Kidney epithelial cell (primary cell): ENCODE measurements at regions not wholly inside any gene's neighbourhood (a gene's known extent, or its start where the extent isn't known, plus 50 kb on each side); places are given as distances from the start of the nearest gene placed in this dataset.

ENCODE experiments used
- DNase-seq: peaks from one replicate; pipeline ENCODE4 v3.0.0-alpha.2; 2010; ENCODE audit warnings: low read depth
- H3K27me3 ChIP-seq: 2 replicates; pipeline ENCODE4 v1.6.0; 2011; ENCODE audit warnings: low read length; ENCODE audit not compliant: control insufficient read depth, insufficient read depth
- H3K36me3 ChIP-seq: 2 replicates; pipeline ENCODE4 v1.5.1; 2011; ENCODE audit warnings: low read length; ENCODE audit not compliant: control insufficient read depth, insufficient read depth
- H3K4me3 ChIP-seq: 2 replicates; pipeline ENCODE4 v1.5.1; 2011; ENCODE audit warnings: low read depth, mild to moderate bottlenecking, control low read depth, low read length
- TF ChIP-seq, protein P1 (sequence below): IDR thresholded peaks from 2 replicates; pipeline ENCODE4 v1.5.1; 2011; ENCODE audit warnings: mild to moderate bottlenecking, moderate library complexity, low read length, control low read depth, inconsistent platforms; ENCODE audit not compliant: insufficient read depth, poor library complexity, severe bottlenecking

DNA sequence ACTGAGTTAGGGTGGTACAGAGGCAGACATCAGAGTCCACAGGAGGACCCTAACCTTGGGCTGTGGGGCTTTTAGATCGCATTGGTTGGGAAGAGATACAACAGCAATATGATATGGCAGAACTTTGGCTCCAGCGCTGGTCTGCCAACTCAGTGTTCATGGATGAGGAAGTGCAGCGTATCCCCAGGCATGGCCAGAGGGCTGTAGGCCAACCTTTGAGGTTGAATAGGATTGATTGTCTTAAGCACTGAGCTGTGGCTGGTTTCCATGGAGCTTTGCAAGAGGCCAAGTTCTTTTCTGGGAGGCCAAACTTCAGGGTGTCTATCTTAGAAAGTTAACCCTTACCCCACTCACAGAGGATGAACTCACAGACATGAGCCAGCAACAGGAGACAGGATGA, 144.1 kb upstream of the TMTC4 start:
- Histone ChIP-seq H3K36me3 (no peaks in the 10 kb centered on the region), H3K4me3 (no peak overlapping the region), H3K27me3 (no peaks in the 10 kb centered on the region)
- TF ChIP-seq, protein P1, sequence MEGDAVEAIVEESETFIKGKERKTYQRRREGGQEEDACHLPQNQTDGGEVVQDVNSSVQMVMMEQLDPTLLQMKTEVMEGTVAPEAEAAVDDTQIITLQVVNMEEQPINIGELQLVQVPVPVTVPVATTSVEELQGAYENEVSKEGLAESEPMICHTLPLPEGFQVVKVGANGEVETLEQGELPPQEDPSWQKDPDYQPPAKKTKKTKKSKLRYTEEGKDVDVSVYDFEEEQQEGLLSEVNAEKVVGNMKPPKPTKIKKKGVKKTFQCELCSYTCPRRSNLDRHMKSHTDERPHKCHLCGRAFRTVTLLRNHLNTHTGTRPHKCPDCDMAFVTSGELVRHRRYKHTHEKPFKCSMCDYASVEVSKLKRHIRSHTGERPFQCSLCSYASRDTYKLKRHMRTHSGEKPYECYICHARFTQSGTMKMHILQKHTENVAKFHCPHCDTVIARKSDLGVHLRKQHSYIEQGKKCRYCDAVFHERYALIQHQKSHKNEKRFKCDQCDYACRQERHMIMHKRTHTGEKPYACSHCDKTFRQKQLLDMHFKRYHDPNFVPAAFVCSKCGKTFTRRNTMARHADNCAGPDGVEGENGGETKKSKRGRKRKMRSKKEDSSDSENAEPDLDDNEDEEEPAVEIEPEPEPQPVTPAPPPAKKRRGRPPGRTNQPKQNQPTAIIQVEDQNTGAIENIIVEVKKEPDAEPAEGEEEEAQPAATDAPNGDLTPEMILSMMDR = no peak
- no peak for DNase-seq

DNA sequence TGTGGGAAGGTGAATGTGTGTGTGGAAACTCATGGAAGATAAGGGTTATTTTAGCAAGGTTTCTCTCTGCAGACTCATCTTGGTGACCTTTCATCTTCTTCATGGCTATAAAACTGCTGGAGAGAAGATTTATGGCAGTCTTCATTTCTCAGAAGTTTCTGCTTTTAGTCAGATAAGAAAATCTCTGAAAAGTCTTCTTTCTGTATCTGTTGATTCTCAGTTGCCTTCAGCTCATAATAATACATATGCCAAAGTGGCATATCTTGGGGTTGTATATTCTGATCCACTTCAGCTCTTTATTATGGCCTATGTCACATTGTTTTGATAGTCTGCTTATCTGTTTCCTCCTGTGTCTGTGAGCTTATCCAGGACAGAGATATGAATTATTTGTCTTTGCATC, 143.3 kb upstream of the TMTC4 start:
- Histone ChIP-seq H3K27me3 (no peaks in the 10 kb centered on the region), H3K4me3 (no peak overlapping the region), H3K36me3 (no peaks in the 10 kb centered on the region)
- TF ChIP-seq, protein P1 = no peak
- no peak for DNase-seq

- no peak for DNase-seq
These were observed 141.0 kb upstream of the TMTC4 start for GRCh38 chr13:100815476-100816046.

DNA sequence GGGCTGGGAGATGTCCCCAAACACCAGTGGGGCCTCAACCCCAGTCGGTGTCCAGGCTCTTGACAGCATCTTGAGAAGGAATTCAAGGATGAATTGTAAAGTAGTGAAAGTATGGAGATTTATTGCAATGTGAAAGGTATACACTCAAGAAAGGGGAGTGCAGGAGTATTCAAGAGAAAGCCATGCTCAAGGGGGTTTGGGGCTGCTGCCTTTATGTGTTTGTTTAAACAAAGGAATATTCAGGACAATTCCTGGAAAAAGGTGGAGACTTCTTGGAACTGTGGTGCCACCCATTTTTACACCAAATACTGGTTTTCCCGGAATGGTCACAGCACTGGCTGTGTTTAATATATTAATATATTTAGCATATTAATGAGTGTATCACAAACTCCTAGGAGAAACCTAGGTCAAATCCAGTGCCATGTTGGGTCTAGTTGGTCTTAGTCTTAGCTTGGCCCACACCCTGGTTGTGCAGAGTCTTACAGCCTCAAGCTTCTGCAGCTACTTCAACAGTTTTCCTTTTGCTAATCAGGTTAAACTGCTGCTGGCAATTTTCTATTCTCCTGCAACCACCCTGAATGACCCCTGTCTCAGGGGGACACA, 138.5 kb upstream of the TMTC4 start:
- Histone ChIP-seq H3K27me3 (no peaks in the 10 kb centered on the region), H3K4me3 (no peak overlapping the region), H3K36me3 (no peaks in the 10 kb centered on the region)
- TF ChIP-seq, protein P1 = no peak
- DNase-seq = no peak

More at GRCh38 chr13:100815476-100816046, 141.0 kb upstream of the TMTC4 start:
- Histone ChIP-seq H3K27me3 (no peaks in the 10 kb centered on the region), H3K36me3 (no peaks in the 10 kb centered on the region), H3K4me3 (no peak overlapping the region)
- TF ChIP-seq, protein P1 = no peak

- Histone ChIP-seq H3K4me3 (no peak overlapping the region), H3K36me3 (no peaks in the 10 kb centered on the region), H3K27me3 (no peaks in the 10 kb centered on the region)
- DNase-seq = no peak
- TF ChIP-seq, protein P1 = no peak
These were observed 137.3 kb upstream of the TMTC4 start for GRCh38 chr13:100811928-100812327.

GRCh38 chr13:100811024-100811865, 136.7 kb upstream of the TMTC4 start:
- Histone ChIP-seq H3K36me3 (no peaks in the 10 kb centered on the region), H3K27me3 (no peaks in the 10 kb centered on the region), H3K4me3 (no peak overlapping the region)
- no peak for DNase-seq
- TF ChIP-seq, protein P1 = no peak
